K562 (cell line): ENCODE measurements at regions not wholly inside any gene's neighbourhood (a gene's known extent, or its start where the extent isn't known, plus 50 kb on each side); places are given as distances from the start of the nearest gene placed in this dataset.
A peak's percentile ranks its signal among the peaks of the same experiment; 100 is the strongest.

Source experiments
- ARID4B ChIP-seq: sonication (generic); formaldehyde crosslinking; IDR thresholded peaks from 2 replicates; pipeline ENCODE4 v1.8.0; 2022; ENCODE audit warnings: mild to moderate bottlenecking, missing genetic modification reagents
- BHLHE40 ChIP-seq: IDR thresholded peaks from 2 replicates; pipeline ENCODE4 v1.6.1; 2011; ENCODE audit warnings: low read length, improper control_type of control experiment
- BRD9 ChIP-seq: fragments of 450-650 bp; IDR thresholded peaks from 2 replicates; pipeline ENCODE4 v1.6.1; 2018; ENCODE audit warnings: low read depth; ENCODE audit not compliant: partially characterized antibody
- CHD2 ChIP-seq: IDR thresholded peaks from 2 replicates; pipeline ENCODE4 v1.6.1; 2011; ENCODE audit warnings: low read depth, low read length
- CTCF ChIP-seq, 3 experiments: IDR thresholded peaks in 2 of 3; conservative IDR thresholded peaks in 1 of 3; 2 replicates each; pipeline ENCODE4 v1.5.1; 2011 to 2012; ENCODE audit warnings: low read length in 3 of 3, mild to moderate bottlenecking in 3 of 3, control low read depth in 2 of 3, improper control_type of control experiment in 1 of 3, inconsistent platforms in 1 of 3, low read depth in 1 of 3, mixed read lengths in 1 of 3, moderate library complexity in 1 of 3; ENCODE audit not compliant: insufficient read depth in 2 of 3
- ELF2 ChIP-seq: fragments of 250-450 bp; sonication (Bioruptor Pico); IDR thresholded peaks from 2 replicates; pipeline ENCODE4 v1.5.0; 2021; ENCODE audit warnings: mild to moderate bottlenecking
- EP300 ChIP-seq: IDR thresholded peaks from 2 replicates; pipeline ENCODE4 v1.6.1; 2012; ENCODE audit warnings: low read length, improper control_type of control experiment
- HBP1 ChIP-seq: fragments of 450-650 bp; formaldehyde crosslinking; IDR thresholded peaks from 2 replicates; pipeline ENCODE4 v1.4.0; 2022; ENCODE audit warnings: missing genetic modification characterization
- JUNB ChIP-seq: fragments of 450-650 bp; formaldehyde crosslinking; conservative IDR thresholded peaks from 2 replicates; pipeline ENCODE4 v1.4.0; 2020; ENCODE audit warnings: mild to moderate bottlenecking
- NCOA1 ChIP-seq: fragments of 450-650 bp; IDR thresholded peaks from 2 replicates; pipeline ENCODE4 v1.6.1; 2016; ENCODE audit warnings: low read depth
- POLR2A ChIP-seq: fragments of 450-650 bp; conservative IDR thresholded peaks from 2 replicates; pipeline ENCODE4 v1.6.1; 2016
- SREBF2 ChIP-seq: sonication (generic); formaldehyde crosslinking; IDR thresholded peaks from 2 replicates; pipeline ENCODE4 v1.4.0; 2020; ENCODE audit warnings: mild to moderate bottlenecking, missing genetic modification reagents
- STAG1 ChIP-seq: sonication (generic); formaldehyde crosslinking; IDR thresholded peaks from 2 replicates; pipeline ENCODE4 v1.5.0; 2020; ENCODE audit warnings: missing genetic modification reagents, borderline replicate concordance
- TBP ChIP-seq: optimal IDR thresholded peaks from 2 replicates; pipeline ENCODE3; 2011; ENCODE audit warnings: low read depth, low read length, improper control_type of control experiment
- TEAD1 ChIP-seq, 2 experiments: fragments of 450-650 bp in 1 of 2; sonication (generic) in 1 of 2; formaldehyde crosslinking; IDR thresholded peaks; 2 replicates each; pipeline versions ENCODE4 v1.4.0 to v1.8.0; 2020 to 2022; ENCODE audit warnings: mild to moderate bottlenecking in 2 of 2, missing genetic modification reagents in 1 of 2
- ZNF143 ChIP-seq: sonication (generic); formaldehyde crosslinking; IDR thresholded peaks from 2 replicates; pipeline ENCODE4 v1.9.0; 2022; ENCODE audit warnings: mild to moderate bottlenecking, missing genetic modification reagents
- ZNF165 ChIP-seq: fragments of 250-450 bp; sonication (Bioruptor Pico); IDR thresholded peaks from 2 replicates; pipeline ENCODE4 v1.4.0; 2020; ENCODE audit warnings: borderline replicate concordance
- ZNF232 ChIP-seq: sonication (generic); formaldehyde crosslinking; IDR thresholded peaks from 2 replicates; pipeline ENCODE4 v1.8.0; 2022; ENCODE audit warnings: mild to moderate bottlenecking, missing genetic modification reagents
- ZNF584 ChIP-seq: fragments of 200-800 bp; sonication (Bioruptor generic); IDR thresholded peaks from 2 replicates; pipeline ENCODE4 v1.6.1; 2016; ENCODE audit warnings: low read depth, mild to moderate bottlenecking, missing genetic modification characterization, missing compliant biosample characterization
- ZZZ3 ChIP-seq: fragments of 450-650 bp; IDR thresholded peaks from 2 replicates; pipeline ENCODE4 v1.6.1; 2016; ENCODE audit warnings: antibody characterized with exemption, mild to moderate bottlenecking, moderate library complexity
- TF ChIP-seq, protein P1 (sequence below): sonication (generic); formaldehyde crosslinking; IDR thresholded peaks from 2 replicates; pipeline ENCODE4 v1.8.0; 2023; ENCODE audit warnings: mild to moderate bottlenecking, missing genetic modification reagents
- TF ChIP-seq, protein P2 (sequence below): fragments of 250-450 bp; sonication (Bioruptor Pico); IDR thresholded peaks from 2 replicates; pipeline ENCODE4 v1.9.0; 2021; ENCODE audit warnings: mild to moderate bottlenecking

GRCh38 chr1:36576118-36576517, 93.4 kb upstream of the CSF3R start (continued):
- TF ChIP-seq, protein P1, sequence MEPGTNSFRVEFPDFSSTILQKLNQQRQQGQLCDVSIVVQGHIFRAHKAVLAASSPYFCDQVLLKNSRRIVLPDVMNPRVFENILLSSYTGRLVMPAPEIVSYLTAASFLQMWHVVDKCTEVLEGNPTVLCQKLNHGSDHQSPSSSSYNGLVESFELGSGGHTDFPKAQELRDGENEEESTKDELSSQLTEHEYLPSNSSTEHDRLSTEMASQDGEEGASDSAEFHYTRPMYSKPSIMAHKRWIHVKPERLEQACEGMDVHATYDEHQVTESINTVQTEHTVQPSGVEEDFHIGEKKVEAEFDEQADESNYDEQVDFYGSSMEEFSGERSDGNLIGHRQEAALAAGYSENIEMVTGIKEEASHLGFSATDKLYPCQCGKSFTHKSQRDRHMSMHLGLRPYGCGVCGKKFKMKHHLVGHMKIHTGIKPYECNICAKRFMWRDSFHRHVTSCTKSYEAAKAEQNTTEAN = 0 out of 2 replicates have a peak, but pooled peaks have one; percentile 29
- TF ChIP-seq TBP = peak; percentile 21
- TF ChIP-seq, protein P2, sequence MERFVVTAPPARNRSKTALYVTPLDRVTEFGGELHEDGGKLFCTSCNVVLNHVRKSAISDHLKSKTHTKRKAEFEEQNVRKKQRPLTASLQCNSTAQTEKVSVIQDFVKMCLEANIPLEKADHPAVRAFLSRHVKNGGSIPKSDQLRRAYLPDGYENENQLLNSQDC (CRISPR knock-in tag) = no peak
- TF ChIP-seq NCOA1 = no peak
- no peak for TF ChIP-seq SREBF2 (CRISPR knock-in tag)
- no peak for TF ChIP-seq ELF2 (CRISPR knock-in tag)
- peak in 1 of 2 experiments; percentile 61; a peak in 1 of 4 replicates for TF ChIP-seq TEAD1 (CRISPR knock-in tag; IDR thresholded peaks at IDR 0.05)
- 0 out of 2 replicates have a peak, but pooled peaks have one; percentile 33 for TF ChIP-seq CHD2
- TF ChIP-seq ZNF232 (CRISPR knock-in tag) = 0 out of 2 replicates have a peak, but pooled peaks have one; percentile 53
- TF ChIP-seq ZNF584 = no peak
- peak; percentile 70; the same call in 1 of the 2 replicates for TF ChIP-seq STAG1 (CRISPR knock-in tag)
- peak; percentile 28; the same call in 1 of the 2 replicates for TF ChIP-seq BHLHE40
- TF ChIP-seq JUNB = no peak
- no peak for TF ChIP-seq ZNF165
- peak; percentile 90 to 94 (median 93) for TF ChIP-seq CTCF (IDR thresholded peaks at IDR 0.05 in 2 of 3, conservative IDR thresholded peaks at IDR 0.05 in 1 of 3; ENCODE audit: insufficient read depth in 2 of 3, low read depth in 1 of 3, low read length in 3 of 3)
- TF ChIP-seq ZZZ3 = no peak
- TF ChIP-seq ARID4B = peak; percentile 55; the same call in 1 of the 2 replicates
- TF ChIP-seq HBP1 = no peak
- no peak for TF ChIP-seq POLR2A
- TF ChIP-seq EP300 = no peak
- peak; percentile 51; the same call in 1 of the 2 replicates for TF ChIP-seq ZNF143
- no peak for TF ChIP-seq BRD9
